ENCODE measurements at regions not wholly inside any gene's neighbourhood (a gene's known extent, or its start where the extent isn't known, plus 50 kb on each side); places are given as distances from the start of the nearest gene placed in this dataset.

- TF ChIP-seq POLR2A (IDR thresholded peaks at IDR 0.05) (no peak), CTCF (IDR thresholded peaks at IDR 0.05) (no peak)
Measured at GRCh38 chr10:28897617-28898464, 220.5 kb downstream of the BAMBI start.

Data from heart left ventricle (tissue), 13 donors.